GF-D8 (cell line): ENCODE measurements at regions not wholly inside any gene's neighbourhood (a gene's known extent, or its start where the extent isn't known, plus 50 kb on each side); places are given as distances from the start of the nearest gene placed in this dataset.

Source experiments
- DNase-seq: peaks from one replicate; lab custom pipeline; 2025; lab: John Stamatoyannopoulos, UW

DNA sequence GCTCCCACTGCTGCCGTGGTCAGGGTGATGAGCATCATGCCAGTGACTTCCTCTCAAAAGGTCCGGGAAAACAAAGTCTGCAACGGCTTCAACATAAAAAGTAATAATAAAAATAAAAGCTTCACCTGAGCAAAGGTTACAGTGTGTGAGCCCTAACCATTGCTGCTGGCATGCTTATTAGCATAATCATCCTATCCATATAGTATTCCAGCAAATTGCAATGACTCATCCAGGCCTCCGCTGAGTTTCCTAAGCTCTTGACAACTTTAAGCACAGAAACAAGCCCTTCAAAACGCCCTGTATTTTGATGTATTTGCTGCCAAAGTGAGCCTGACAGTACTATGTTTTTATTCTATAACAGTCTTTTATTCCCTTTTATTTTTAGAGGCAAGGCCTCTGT lies 100.5 kb downstream of the AASDH start:
- DNase-seq: no peak

- no peak for DNase-seq
These were observed 103.9 kb downstream of the AASDH start for GRCh38 chr4:56283375-56283774.

DNA sequence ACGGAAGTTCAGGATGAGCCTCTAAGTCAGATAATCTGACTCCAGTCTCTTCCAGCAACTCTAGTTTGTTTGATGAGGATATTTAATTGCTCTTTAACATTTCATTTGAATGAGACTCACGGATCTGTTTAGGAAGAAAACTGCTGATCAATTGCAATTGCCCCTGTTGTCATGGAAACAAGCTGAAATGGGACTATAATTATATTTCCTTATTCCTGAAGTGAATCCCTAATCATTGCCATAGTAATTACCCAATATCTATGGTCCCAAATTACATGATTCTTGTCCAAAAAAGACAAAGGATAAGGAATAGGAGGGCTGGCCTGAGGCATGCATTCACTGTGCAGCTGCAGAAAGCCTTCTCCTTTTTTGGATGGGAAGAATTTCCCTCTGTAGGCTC lies 105.3 kb downstream of the AASDH start:
- DNase-seq: no peak

DNA sequence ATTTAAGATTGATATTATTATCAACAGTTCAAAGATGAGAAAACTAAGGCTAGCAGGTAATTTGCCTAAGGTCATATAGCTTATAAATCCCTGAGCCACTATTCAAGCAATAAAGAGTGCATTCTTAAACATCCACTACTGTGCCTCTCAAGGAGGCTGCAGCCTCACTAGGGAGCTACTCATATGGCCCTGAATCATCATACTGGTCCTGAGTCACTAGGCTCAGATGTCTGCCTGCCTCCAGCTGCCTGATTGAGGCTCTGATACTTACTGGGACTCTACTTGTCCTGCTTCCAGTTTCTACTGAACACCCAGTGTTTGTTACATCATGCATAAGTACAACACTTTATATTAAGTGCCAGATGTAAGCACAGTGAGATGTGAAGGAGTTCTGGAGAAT lies 110.7 kb downstream of the AASDH start:
- no peak for DNase-seq

DNA sequence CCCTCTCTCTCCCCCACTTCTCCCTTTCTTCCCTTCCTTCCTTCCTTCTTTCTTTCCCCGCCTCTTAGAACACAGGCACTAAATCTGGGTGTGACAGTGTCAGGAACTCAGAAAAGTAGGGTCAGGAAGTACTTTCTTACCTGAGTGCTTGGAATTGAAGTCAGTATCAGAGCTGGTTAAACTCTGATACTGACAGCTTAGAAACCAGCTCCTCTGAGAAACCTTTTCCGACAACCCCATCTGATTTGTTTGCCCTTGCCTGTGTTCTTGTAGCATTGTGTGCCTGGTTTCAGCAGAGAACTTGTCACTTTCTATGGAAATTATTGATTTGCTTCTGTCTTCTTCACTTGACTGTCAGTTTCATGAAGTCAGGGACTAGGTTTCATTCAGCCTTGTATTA lies 113.9 kb downstream of the AASDH start:
- no peak for DNase-seq

DNA sequence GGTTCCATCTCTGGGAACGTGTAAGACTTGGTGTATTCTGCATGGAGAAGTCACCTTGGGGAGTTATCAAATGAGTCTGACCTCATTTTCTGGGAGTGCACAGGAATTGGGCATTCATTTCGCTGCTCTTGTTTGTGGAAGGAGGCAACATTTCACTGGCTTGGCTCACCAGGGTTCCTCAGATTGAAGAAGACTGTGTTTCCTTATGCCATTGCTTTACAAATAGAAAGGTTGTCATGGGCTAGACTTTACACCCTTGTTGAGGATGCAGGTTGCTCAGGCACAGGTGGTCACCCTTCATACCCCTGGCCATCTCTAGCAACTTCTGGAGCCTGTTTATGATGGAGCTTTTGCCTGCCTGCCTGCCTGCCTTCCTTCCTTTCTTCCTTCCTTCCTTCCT lies 114.4 kb downstream of the AASDH start:
- no peak for DNase-seq

GRCh38 chr4:56272003-56272402 lies 115.3 kb downstream of the AASDH start:
- DNase-seq: no peak

- no peak for DNase-seq
These were observed 116.2 kb downstream of the AASDH start for GRCh38 chr4:56271131-56271530.

DNA sequence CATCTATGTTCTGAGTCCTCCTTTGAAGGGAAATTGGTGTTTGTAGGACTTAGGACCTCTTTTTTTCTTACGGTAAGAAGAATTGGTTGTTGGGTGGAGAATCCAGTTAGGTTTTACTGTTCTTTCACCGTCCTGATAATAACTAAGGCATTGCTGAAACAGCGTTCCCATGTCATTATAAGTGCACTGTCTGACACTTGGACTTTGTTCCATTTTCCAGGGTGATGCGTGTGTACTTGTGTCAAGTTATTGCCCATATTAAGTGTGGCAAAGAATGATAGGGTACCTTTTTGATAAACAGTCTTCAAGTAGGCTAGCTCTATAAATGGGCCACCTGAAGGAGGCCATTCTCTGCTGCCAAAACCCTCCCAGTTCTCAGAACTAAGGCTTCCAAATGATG lies 119.7 kb downstream of the AASDH start:
- no peak for DNase-seq

- DNase-seq: no peak
These were observed 122.4 kb downstream of the AASDH start for GRCh38 chr4:56264873-56265272.

DNA sequence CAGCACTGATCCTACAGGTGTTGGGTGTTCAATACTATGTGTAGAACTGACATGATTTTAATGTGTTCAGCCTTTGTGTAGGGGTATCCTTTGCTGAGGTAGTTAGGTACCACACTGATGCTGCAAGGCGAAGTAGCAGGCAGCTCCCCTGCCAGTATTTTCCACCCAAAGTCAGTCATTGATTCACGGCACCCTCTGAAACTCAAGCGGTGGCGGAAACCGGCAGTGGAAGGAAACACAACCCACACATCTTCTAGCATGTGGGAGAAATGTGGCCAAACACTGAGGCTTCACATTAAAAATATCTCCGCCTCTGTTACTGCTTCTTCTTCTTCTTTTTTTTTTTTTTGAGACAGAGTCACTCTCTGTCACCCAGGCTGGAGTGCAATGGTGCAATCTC lies 126.3 kb downstream of the AASDH start:
- DNase-seq: no peak

GRCh38 chr4:56260320-56260719 lies 127.0 kb downstream of the AASDH start:
- DNase-seq: no peak

GRCh38 chr4:56259655-56260054 lies 127.6 kb downstream of the AASDH start:
- DNase-seq: no peak

DNA sequence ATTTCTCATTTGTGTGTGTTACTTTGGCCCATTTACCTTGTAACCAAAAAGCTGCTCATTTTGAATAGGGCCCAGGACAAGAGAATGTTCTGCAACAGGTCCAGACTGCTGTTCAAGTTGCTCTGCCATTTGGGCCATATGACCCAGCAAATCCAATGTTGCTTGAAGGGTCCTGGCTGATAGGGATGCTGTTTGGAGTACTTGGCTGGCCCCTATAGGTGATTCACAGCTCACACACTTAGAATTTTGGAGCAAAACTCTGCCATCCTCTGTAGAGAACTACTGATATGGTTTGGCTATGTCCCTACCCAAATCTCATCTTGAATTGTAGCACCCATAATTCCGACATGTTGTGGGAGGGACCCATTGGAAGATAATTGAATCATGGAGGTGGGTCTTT lies 131.5 kb downstream of the AASDH start:
- DNase-seq: no peak

- no peak for DNase-seq
These were observed 133.5 kb downstream of the AASDH start for GRCh38 chr4:56253666-56254305.

DNA sequence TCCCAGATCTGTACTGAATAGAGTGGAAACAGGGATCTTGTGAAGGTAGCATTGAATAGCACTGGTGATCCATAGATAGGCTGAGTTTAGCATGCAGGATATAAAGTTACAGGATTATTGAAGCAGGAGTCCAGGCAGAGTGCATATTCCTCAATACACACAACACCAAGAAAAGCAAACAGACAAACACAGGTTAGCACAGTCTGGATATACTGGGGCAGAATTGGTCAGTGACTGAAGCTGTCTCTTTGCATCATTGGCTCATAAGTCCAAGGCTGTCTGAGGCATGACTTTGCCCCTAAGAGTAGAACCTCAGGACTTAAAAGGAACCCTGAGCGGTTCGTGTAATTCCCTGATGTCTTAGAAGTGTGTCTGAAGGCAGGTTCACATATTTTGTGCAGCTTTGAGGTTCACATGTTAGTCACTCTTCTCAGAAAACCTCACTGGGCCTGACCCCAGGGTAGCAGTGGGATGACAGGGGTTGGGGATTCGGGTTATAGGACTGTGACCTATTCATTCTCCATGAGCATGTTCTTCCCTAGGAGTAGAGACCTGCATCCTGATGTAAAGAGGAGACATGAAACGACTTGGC lies 134.6 kb downstream of the AASDH start:
- DNase-seq: no peak

DNA sequence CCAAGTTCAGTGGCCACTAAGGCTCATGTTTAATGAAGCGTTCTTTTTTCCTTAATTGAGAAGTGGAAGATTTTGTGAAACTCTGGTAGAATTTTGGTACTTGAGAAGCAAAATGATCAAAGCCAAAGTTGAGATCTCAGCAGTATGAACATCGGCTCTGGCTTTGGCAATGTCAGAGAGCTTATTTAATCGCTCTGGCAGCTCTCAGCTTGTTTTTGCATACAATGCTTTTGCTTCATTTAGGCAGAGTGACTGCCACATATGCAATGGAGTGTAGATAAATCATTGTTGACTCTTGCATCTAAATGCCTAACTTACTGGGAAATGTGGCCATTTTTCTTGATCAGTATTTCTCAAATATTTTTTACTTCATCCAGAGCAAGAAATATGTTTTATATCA lies 135.7 kb downstream of the AASDH start:
- no peak for DNase-seq

DNA sequence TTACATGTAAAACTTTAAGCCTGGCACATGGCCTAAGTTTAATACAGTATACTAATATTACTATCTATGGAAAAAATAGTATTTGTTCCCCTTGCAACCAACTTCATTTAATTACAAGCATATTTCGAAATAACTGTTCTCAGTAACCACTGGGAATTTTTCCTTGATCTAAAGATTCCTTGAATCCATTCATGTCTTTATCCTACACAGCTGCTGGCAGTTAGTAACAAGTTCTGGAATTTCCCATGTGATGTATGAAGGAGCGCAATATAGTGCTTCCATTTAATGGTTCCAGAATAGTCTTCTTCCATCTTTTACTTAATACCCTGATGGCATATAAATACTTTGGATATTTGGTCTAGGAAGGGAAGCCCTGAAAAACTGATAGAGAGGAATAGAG lies 136.5 kb downstream of the AASDH start:
- DNase-seq: no peak

DNA sequence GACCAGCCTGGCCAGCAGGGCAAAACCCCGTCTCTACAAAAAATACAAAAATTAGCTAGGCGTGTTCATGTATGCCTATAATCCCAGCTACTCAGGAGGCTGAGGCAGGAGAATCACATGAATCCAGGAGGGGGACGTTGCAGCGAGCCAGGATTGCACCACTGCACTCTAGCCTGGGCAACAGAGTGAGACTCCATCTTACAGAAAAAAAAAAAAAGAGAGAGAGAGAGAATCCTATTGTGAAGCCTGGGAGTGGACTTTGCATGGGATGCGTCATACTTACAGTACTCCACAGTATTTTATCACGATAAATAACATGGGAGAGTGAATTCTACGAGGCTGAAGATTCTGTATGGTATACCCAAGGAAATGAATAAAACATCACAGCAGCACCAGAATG lies 139.6 kb downstream of the AASDH start:
- no peak for DNase-seq

DNA sequence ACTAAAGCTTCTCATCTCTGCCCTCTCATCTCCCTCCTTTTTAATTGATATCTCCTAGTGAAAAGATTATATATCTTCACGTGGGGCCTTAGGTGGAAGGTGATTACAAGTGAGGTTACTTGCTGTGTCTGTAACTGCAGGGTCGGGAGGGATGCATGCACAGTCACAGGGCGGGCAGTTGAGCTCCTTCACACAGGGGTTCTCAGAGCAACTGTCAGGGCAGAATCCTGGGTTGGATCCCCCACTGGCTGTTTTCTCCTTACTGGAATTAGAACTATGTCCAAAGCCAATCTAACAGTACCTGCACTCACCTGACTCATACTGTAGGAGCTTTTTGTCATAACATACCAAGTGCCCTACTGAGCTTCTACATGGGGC lies 141.1 kb downstream of the AASDH start:
- no peak for DNase-seq

DNA sequence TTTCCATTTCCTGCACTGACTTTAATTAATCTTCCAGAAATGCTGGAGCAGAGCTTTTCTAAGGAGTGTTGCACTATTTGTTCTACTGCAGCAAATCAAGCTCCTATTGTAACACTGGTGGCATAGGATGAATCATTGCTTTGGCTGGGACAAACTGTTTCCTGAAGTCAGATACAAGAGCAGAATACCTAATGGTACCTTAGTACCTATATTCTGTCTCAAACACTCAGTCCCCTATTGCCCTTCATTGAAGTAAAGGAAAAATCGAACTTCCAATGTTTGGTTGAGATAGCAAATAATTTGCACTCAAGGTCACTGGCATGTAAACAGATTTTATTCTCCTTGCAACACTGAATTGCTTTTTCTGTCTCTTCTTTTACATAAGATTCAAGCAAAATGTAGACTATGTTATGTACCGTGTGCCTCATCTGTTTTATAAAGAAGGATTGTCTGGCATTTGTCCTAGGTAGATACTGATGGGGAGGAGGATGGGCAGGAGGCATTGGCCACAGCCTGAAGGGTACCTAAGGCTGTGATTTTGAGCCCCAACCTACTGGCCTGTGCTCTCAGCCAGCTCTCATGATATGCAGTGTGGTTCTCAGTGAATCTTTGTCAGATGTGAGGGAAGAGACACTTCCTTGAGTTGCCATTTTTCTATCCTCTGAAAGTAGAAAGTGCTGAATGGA lies 141.6 kb downstream of the AASDH start:
- no peak for DNase-seq

DNA sequence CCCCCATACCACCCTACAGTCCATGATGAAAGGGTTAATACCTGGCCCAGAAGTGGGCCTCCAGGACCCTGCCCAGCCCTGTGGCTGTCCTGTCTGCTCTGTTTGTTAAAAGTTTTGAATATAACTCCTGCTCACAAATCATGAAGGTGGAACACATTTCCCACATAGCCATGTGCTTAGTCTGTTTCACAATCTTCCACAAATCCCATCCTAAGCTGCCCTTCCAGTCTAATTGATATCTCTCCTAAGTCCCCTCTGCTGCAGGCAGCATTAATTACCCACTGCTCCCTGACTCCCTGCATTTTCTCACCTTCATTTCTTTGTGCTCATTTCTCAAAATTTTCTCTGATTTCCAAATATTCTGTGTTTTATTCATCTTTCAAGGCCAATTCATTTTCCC lies 142.6 kb downstream of the AASDH start:
- no peak for DNase-seq

- no peak for DNase-seq
These were observed 144.2 kb downstream of the AASDH start for GRCh38 chr4:56243107-56243506.

GRCh38 chr4:56241500-56241899 lies 145.8 kb downstream of the AASDH start:
- no peak for DNase-seq
